IMR-90 (cell line): ENCODE measurements at regions not wholly inside any gene's neighbourhood (a gene's known extent, or its start where the extent isn't known, plus 50 kb on each side); places are given as distances from the start of the nearest gene placed in this dataset.

Source experiments
- ATAC-seq: fragments of 200-7000 bp; cut with Tn5 transposase; 2 replicates; pipeline ENCODE4 v1.9.1; 2020; ENCODE audit warnings: low read depth, mild to moderate bottlenecking, moderate library complexity
- BruUV-seq: library from RNA; stranded (reverse); fragments of 400-500 nt; replicated peaks from 2 replicates; lab custom pipeline; 2021; lab: Mats Ljungman, UMichigan
- CTCF ChIA-PET: fragments of 300-600 bp; formaldehyde crosslinking; extraction: SDS; loops from one replicate; lab custom pipeline; 2021; ENCODE audit warnings: antibody characterized with exemption; lab: Yijun Ruan, JAX
- POLR2A ChIA-PET: fragments of 300-600 bp; sonication (Branson Sonifier 250); formaldehyde crosslinking; loops from one replicate; lab custom pipeline; 2022; ENCODE audit warnings: antibody characterized with exemption; ENCODE audit not compliant: unreplicated experiment; lab: Charles Lee
- DNase-seq: peaks from one replicate; pipeline ENCODE4 v3.0.0; 2013
- H2AFZ ChIP-seq: replicated peaks from 2 replicates; pipeline ENCODE3; 2013; ENCODE audit warnings: low read length, mild to moderate bottlenecking; ENCODE audit not compliant: poor library complexity
- H2AK5ac ChIP-seq: 2 replicates; pipeline ENCODE4 v1.6.1; 2013; ENCODE audit warnings: low read depth, low read length, inconsistent platforms
- H2AK9ac ChIP-seq: replicated peaks from 2 replicates; pipeline ENCODE3; 2013; ENCODE audit warnings: mild to moderate bottlenecking, low read depth, low read length, moderate library complexity; ENCODE audit not compliant: poor library complexity
- H2BK120ac ChIP-seq: 2 replicates; pipeline ENCODE4 v1.6.1; 2013; ENCODE audit warnings: low read depth, low read length, inconsistent platforms
- H2BK15ac ChIP-seq: 3 replicates; pipeline ENCODE4 v1.6.1; 2013; ENCODE audit warnings: low read depth, low read length, inconsistent platforms
- H2BK20ac ChIP-seq: 2 replicates; pipeline ENCODE4 v1.6.1; 2013; ENCODE audit warnings: low read depth, mild to moderate bottlenecking, inconsistent platforms, low read length, moderate library complexity
- H2BK5ac ChIP-seq: 2 replicates; pipeline ENCODE4 v1.6.1; 2013; ENCODE audit warnings: mild to moderate bottlenecking, low read depth, low read length, inconsistent platforms; ENCODE audit not compliant: poor library complexity, severe bottlenecking
- H3K14ac ChIP-seq: replicated peaks from 2 replicates; pipeline ENCODE4 v1.6.1; 2013; ENCODE audit warnings: low read depth, low read length, inconsistent platforms
- H3K18ac ChIP-seq: 2 replicates; pipeline ENCODE4 v1.6.1; 2013; ENCODE audit warnings: low read depth, low read length, control low read depth
- H3K23ac ChIP-seq: 2 replicates; pipeline ENCODE4 v1.6.1; 2013; ENCODE audit warnings: low read depth, low read length, inconsistent platforms
- H3K27ac ChIP-seq: 2 replicates; pipeline ENCODE4 v1.5.1; 2013; ENCODE audit warnings: mild to moderate bottlenecking, control low read depth, low read length; ENCODE audit not compliant: insufficient read depth
- H3K27me3 ChIP-seq: 2 replicates; pipeline ENCODE4 v1.6.1; 2013; ENCODE audit warnings: low read length; ENCODE audit not compliant: control insufficient read depth, insufficient read depth
- H3K36me3 ChIP-seq: 2 replicates; pipeline ENCODE4 v1.6.1; 2013; ENCODE audit warnings: low read length, mixed read lengths; ENCODE audit not compliant: control insufficient read depth, insufficient read depth
- H3K4ac ChIP-seq: 2 replicates; pipeline ENCODE4 v1.6.1; 2013; ENCODE audit warnings: low read depth, low read length, inconsistent platforms
- H3K4me1 ChIP-seq: 2 replicates; pipeline ENCODE4 v1.6.1; 2013; ENCODE audit warnings: low read length, mixed read lengths; ENCODE audit not compliant: control insufficient read depth, insufficient read depth
- H3K4me2 ChIP-seq: 2 replicates; pipeline ENCODE4 v1.6.1; 2013; ENCODE audit warnings: low read depth, mild to moderate bottlenecking, control low read depth, low read length, moderate library complexity
- H3K4me3 ChIP-seq: 2 replicates; pipeline ENCODE4 v1.5.1; 2013; ENCODE audit warnings: low read depth, mild to moderate bottlenecking, control low read depth, low read length, moderate library complexity; ENCODE audit not compliant: insufficient read depth
- H3K56ac ChIP-seq: 2 replicates; pipeline ENCODE4 v1.6.1; 2013; ENCODE audit warnings: low read length, inconsistent platforms; ENCODE audit not compliant: insufficient read depth; ENCODE audit errors: extremely low read depth
- H3K79me1 ChIP-seq, 2 experiments: 2 replicates each; pipeline ENCODE4 v1.6.1; 2013; ENCODE audit warnings: low read length in 2 of 2, inconsistent platforms in 1 of 2, low read depth in 1 of 2
- H3K9ac ChIP-seq: 2 replicates; pipeline ENCODE4 v1.6.1; 2013; ENCODE audit warnings: low read depth, low read length, control low read depth
- H3K9me1 ChIP-seq: 2 replicates; pipeline ENCODE4 v1.6.1; 2013; ENCODE audit warnings: low read length, inconsistent platforms; ENCODE audit not compliant: insufficient read depth
- H3K9me3 ChIP-seq: 2 replicates; pipeline ENCODE4 v1.6.1; 2013; ENCODE audit warnings: low read length; ENCODE audit not compliant: control insufficient read depth, insufficient read depth
- H4K20me1 ChIP-seq: 2 replicates; pipeline ENCODE4 v1.6.1; 2013; ENCODE audit warnings: low read length, inconsistent platforms; ENCODE audit not compliant: insufficient read depth
- H4K5ac ChIP-seq: 2 replicates; pipeline ENCODE4 v1.6.1; 2013; ENCODE audit warnings: mild to moderate bottlenecking, low read depth, low read length, control low read depth
- H4K8ac ChIP-seq, 2 experiments: 2 replicates each; pipeline ENCODE4 v1.6.1; 2013; ENCODE audit warnings: low read depth in 2 of 2, low read length in 2 of 2, control low read depth in 1 of 2, inconsistent platforms in 1 of 2
- H4K91ac ChIP-seq: 2 replicates; pipeline ENCODE4 v1.6.1; 2013; ENCODE audit warnings: low read depth, low read length, inconsistent platforms; ENCODE audit not compliant: insufficient read depth
- BHLHE40 ChIP-seq: fragments of 150-350 bp; IDR thresholded peaks from 2 replicates; pipeline ENCODE4 v1.6.1; 2016; ENCODE audit warnings: mild to moderate bottlenecking, low read depth, low read length
- CEBPB ChIP-seq: IDR thresholded peaks from 2 replicates; pipeline ENCODE4 v1.6.1; 2012; ENCODE audit warnings: low read depth, low read length, improper control_type of control experiment
- CHD1 ChIP-seq: IDR thresholded peaks from 2 replicates; pipeline ENCODE4 v1.6.1; 2012; ENCODE audit warnings: low read depth, low read length, improper control_type of control experiment
- ELK1 ChIP-seq: fragments of 150-350 bp; IDR thresholded peaks from 2 replicates; pipeline ENCODE4 v1.6.1; 2016; ENCODE audit warnings: low read depth, mild to moderate bottlenecking, low read length, moderate library complexity, borderline replicate concordance
- FOS ChIP-seq: fragments of 150-350 bp; IDR thresholded peaks from 2 replicates; pipeline ENCODE4 v1.6.1; 2016; ENCODE audit warnings: low read depth, low read length
- MAFK ChIP-seq: IDR thresholded peaks from 2 replicates; pipeline ENCODE4 v1.6.1; 2012; ENCODE audit warnings: low read depth, low read length, improper control_type of control experiment
- MAZ ChIP-seq: IDR thresholded peaks from 2 replicates; pipeline ENCODE4 v1.6.1; 2012; ENCODE audit warnings: low read depth, mild to moderate bottlenecking, low read length, improper control_type of control experiment, moderate library complexity, borderline replicate concordance
- MXI1 ChIP-seq: IDR thresholded peaks from 2 replicates; pipeline ENCODE4 v1.6.1; 2012; ENCODE audit warnings: low read depth, mild to moderate bottlenecking, low read length, moderate library complexity, borderline replicate concordance
- NFE2L2 ChIP-seq: fragments of 150-350 bp; IDR thresholded peaks from 2 replicates; pipeline ENCODE4 v1.6.1; 2016; ENCODE audit warnings: low read depth, mild to moderate bottlenecking, low read length
- POLR2A ChIP-seq: IDR thresholded peaks from 2 replicates; pipeline ENCODE4 v1.6.1; 2012; ENCODE audit warnings: mild to moderate bottlenecking, low read depth, low read length
- RAD21 ChIP-seq: IDR thresholded peaks from 2 replicates; pipeline ENCODE4 v1.6.1; 2012; ENCODE audit warnings: low read length, improper control_type of control experiment
- RCOR1 ChIP-seq: IDR thresholded peaks from 2 replicates; pipeline ENCODE4 v1.6.1; 2012; ENCODE audit warnings: mild to moderate bottlenecking, low read length, improper control_type of control experiment; ENCODE audit not compliant: insufficient replicate concordance
- RFX5 ChIP-seq: IDR thresholded peaks from 2 replicates; pipeline ENCODE4 v1.8.0; 2012; ENCODE audit warnings: low read depth, mild to moderate bottlenecking, low read length, moderate library complexity
- USF2 ChIP-seq: fragments of 150-350 bp; IDR thresholded peaks from 2 replicates; pipeline ENCODE4 v1.6.1; 2017; ENCODE audit warnings: mild to moderate bottlenecking, antibody characterized with exemption, low read length, low read depth
- WGBS, 2 experiments: methylation state at CpG; one replicate each; pipeline versions ENCODE4 v1.1.5 to v1.1.7; 2013; ENCODE audit warnings: missing lambda C conversion rate in 2 of 2; ENCODE audit not compliant: insufficient read length in 1 of 2; ENCODE audit errors: extremely low coverage in 2 of 2; 5-methylcytosine and 5-hydroxymethylcytosine counted together
- dilution Hi-C: fragments of 300-500 bp; cut with HindIII; formaldehyde crosslinking; loops from one replicate; pipeline ENCODE4 v1.14.3; 2018; ENCODE audit warnings: low sequenced_read_pairs; ENCODE audit not compliant: unreplicated experiment
- in situ Hi-C: fragments of 300-500 bp; cut with MboI; formaldehyde crosslinking; loops from 3 replicates; pipeline ENCODE4 v1.14.3; 2019; ENCODE audit warnings: low sequenced_read_pairs, inconsistent platforms, mixed read lengths
- intact Hi-C: fragments of 100-400 bp; cut with micrococcal nuclease; formaldehyde crosslinking; loops from 2 replicates; pipeline ENCODE4 v1.10.0; 2022

GRCh38 chr5:28415791-28416443, 1377.5 kb upstream of the CDH9 start:
- Histone ChIP-seq H4K8ac (no peak overlapping the region), H2AFZ (no peak overlapping the region), H4K20me1 (no peaks in the 10 kb centered on the region), H2BK5ac (no peak overlapping the region), H3K4me1 (no peaks in the 10 kb centered on the region), H2BK20ac (no peak overlapping the region), H3K23ac (no peak overlapping the region), H2AK9ac (no peak overlapping the region), H3K9me1 (no peaks in the 10 kb centered on the region), H3K4me2 (no peak overlapping the region), H3K18ac (no peak overlapping the region), H3K79me1 (no peaks in the 10 kb centered on the region), H2AK5ac (no peak overlapping the region), H3K14ac (no peak overlapping the region), H3K9me3 (peaks cover 3% of the 10 kb centered on the region), H3K36me3 (no peaks in the 10 kb centered on the region), H2BK15ac (no peak overlapping the region), H4K91ac (no peak overlapping the region), H3K4me3 (no peak overlapping the region), H3K56ac (no peak overlapping the region), H3K27me3 (no peaks in the 10 kb centered on the region), H3K27ac (no peak overlapping the region), H4K5ac (no peak overlapping the region), H3K4ac (no peak overlapping the region), H2BK120ac (no peak overlapping the region), H3K9ac (no peak overlapping the region)
- no TSS peak for BruUV-seq
- dilution Hi-C loops (no loop called here), intact Hi-C loops (no loop called here), in situ Hi-C loops (no loop called here)
- DNase-seq (no peak), ATAC-seq (no peak)
- CTCF ChIA-PET = no interaction called here
- no peak for TF ChIP-seq RAD21
- TF ChIP-seq CEBPB = no peak
- no peak for TF ChIP-seq RCOR1
- no peak for TF ChIP-seq RFX5
- TF ChIP-seq ELK1 = no peak
- TF ChIP-seq BHLHE40 = no peak
- no peak for TF ChIP-seq CHD1
- TF ChIP-seq NFE2L2 = no peak
- TF ChIP-seq MXI1 = no peak
- TF ChIP-seq FOS = no peak
- TF ChIP-seq USF2 = no peak
- TF ChIP-seq MAFK = no peak
- no peak for TF ChIP-seq POLR2A
- TF ChIP-seq MAZ = no peak
- POLR2A ChIA-PET = no interaction called here
- no CpG with 5 or more reads among the region's 2 CpGs for WGBS, 2 experiments
